GM11168 (cell line): ENCODE measurements at regions not wholly inside any gene's neighbourhood (a gene's known extent, or its start where the extent isn't known, plus 50 kb on each side); places are given as distances from the start of the nearest gene placed in this dataset.

Source experiments
- in situ Hi-C: fragments of 300-500 bp; cut with MboI; formaldehyde crosslinking; loops from one replicate; pipeline ENCODE4 v1.12.0; 2022; ENCODE audit warnings: low sequenced_read_pairs; ENCODE audit not compliant: unreplicated experiment

DNA sequence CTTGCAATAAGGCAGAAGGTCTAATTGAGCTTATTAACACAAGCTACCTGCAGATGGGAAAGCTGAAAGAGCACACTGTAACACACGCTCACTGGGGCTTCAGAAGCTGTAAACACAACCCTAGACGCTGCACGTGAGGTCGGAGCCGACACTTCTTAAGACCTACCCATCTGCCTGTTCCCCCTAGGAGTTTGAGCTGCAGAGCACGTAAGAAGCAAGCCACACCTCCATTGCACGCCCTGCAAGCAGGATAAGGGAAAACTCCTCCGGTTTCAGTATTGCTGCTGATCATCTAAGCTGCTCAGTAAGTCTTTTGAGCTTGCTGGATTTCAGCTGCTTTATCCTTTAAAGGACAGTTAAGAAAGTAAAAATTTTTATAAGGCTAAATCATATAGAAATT lies 244.0 kb upstream of the ZWINT start:
- in situ Hi-C loops = no loop called here

DNA sequence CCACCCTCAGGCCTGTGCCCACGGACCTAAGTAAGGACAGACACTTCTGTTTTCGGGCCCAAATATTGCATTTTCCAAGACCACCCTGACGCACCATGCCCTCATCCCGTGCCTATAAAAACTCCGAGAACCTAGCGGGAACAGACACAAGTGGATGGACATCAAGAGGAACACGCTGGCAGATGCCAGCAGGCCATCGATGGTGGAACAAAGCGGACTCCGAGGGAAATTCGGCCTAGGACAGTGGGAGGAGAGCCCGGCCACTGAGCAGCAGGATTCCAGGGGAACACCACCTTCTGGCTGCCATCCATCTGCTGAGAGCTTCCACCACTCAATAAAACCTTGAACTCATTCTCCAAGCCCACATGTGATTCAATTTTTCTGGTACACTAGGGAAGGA lies 243.6 kb upstream of the ZWINT start:
- in situ Hi-C loops = no loop called here

DNA sequence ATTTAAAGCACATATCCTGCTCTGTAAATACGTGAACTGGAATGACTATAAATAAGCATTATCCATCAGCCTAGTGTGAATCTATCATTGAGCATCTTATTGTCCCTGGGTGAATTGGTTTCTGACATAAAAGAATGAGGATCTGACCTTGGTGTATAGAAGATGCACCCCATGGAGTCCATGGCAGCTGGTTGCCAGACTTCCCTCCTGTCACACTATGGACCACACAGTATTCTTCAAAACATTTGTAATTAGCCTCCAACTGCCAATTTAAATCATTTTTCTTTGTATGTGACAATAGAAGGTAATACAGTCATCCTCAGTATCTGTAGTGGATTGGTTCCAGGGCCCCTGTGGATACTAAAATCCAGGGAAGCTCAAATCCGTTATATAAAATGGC lies 238.1 kb upstream of the ZWINT start:
- in situ Hi-C loops = no loop called here

GRCh38 chr10:56596257-56596656 lies 235.2 kb upstream of the ZWINT start:
- in situ Hi-C loops = no loop called here

DNA sequence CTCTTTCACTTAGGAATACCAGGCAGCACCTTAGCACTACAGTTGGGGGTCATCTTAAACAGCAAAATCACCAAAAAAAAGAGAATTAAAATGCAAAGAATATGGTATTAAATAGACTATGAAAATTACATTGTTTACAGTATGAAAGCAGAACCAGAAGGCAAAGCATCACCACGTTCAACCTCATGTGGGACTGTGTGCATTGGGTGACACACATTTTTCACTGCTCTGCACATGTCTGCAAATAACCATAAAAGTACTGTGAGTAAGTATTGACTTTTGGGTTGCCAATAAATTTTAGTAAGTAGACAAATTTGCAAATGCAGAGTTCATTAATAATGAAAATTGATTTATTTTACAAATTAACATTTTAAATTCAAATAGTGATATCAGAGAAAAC lies 232.1 kb upstream of the ZWINT start:
- in situ Hi-C loops = no loop called here

- in situ Hi-C loops = no loop called here
Measured at GRCh38 chr10:56586461-56586891, 225.4 kb upstream of the ZWINT start.

- in situ Hi-C loops = no loop called here
Measured at GRCh38 chr10:56585447-56586171, 224.6 kb upstream of the ZWINT start.

GRCh38 chr10:56583316-56583715 lies 222.3 kb upstream of the ZWINT start:
- in situ Hi-C loops = no loop called here

DNA sequence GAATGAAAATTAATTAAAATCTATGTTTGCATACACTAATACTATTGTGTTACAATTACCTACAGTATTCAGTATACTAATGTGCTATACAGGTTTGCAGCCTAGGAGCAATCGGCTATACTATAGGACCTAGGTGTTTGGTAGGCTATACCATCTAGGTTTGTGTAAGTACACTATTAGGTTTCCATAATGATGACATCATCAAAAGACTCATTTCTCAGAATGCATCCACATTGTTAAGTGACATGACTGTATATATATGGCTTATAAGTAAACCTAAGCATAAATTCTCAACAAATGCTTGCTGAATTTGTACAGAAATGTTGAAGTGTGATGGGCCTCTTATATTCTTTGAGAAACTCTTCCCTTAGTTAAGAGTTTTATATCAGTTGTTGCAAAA lies 206.5 kb upstream of the ZWINT start:
- in situ Hi-C loops = no loop called here

- in situ Hi-C loops = no loop called here
Measured at GRCh38 chr10:56561336-56561735, 200.3 kb upstream of the ZWINT start.

- in situ Hi-C loops = no loop called here
Measured at GRCh38 chr10:56551037-56551436, 190.0 kb upstream of the ZWINT start.

- in situ Hi-C loops = no loop called here
Measured at GRCh38 chr10:56547163-56547562, 186.1 kb upstream of the ZWINT start.

GRCh38 chr10:56537984-56538383 lies 176.9 kb upstream of the ZWINT start:
- in situ Hi-C loops = no loop called here

GRCh38 chr10:56522166-56522565 lies 161.1 kb upstream of the ZWINT start:
- in situ Hi-C loops = no loop called here

DNA sequence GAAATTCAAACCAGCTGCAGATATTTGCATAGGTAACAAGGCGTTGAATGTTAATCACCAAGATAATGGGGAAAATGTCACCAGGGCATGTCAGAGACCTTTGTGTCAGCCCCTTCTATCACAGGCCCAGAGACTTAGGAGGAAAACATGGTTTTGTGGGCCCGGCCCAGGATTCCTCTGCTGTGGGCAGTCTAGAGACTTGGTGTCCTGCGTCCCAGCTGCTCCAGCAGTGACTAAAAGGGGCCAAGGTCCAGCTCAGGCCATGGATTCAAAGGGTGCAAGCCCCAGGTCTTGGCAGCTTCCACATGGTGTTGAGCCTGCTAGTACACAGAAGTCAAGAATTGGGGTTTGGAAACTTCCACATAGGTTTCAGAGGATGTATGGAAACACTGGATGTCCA lies 147.5 kb upstream of the ZWINT start:
- in situ Hi-C loops = no loop called here

- in situ Hi-C loops = no loop called here
Measured at GRCh38 chr10:56507033-56507432, 146.0 kb upstream of the ZWINT start.

- in situ Hi-C loops = no loop called here
Measured at GRCh38 chr10:56505555-56505954, 144.5 kb upstream of the ZWINT start.

GRCh38 chr10:56496186-56496486 lies 135.1 kb upstream of the ZWINT start:
- in situ Hi-C loops = no loop called here

DNA sequence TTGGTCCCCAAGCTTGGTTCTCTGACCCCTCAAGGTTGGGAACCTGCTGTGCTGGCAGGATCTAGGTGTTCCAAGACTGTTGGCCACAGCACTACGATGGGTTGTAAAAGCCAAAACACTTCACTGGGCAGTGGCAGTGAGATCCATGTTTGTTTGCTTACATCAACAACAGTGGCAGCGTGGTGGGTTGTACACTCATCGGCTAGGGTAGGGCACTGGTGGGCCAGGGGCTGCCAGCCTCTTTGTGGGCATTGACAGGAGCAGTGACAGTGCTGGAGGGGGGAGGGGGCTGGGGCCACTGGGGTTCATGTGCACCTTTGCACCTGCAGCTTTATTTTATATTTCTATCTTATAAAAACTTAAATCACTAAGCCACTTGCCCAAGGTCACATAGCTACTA lies 126.7 kb upstream of the ZWINT start:
- in situ Hi-C loops = no loop called here

DNA sequence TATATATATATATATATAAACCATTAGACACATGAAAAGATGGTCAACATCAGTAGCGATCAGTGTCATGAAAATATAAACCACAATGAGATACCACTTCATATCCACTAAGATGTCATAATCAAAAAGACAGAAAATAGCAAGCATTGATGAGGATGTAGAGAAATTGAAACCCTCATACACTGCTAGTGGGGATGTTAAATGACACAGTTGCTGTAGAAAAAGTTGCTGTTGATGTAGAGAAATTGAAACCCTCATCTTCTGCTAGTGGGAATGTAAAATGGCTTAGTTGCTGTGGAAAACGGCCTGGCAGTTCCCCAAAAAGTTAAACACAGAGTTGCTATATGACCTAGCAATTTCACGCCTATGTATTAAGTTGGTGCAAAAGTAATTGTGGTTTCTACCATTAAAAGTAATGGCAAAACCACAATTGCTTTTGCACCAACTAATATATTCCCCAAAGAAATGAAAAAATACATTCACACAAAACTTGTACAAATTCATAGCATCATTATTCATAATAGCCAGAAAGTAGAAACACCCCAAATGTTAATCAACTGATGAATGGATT lies 120.5 kb upstream of the ZWINT start:
- in situ Hi-C loops = no loop called here

DNA sequence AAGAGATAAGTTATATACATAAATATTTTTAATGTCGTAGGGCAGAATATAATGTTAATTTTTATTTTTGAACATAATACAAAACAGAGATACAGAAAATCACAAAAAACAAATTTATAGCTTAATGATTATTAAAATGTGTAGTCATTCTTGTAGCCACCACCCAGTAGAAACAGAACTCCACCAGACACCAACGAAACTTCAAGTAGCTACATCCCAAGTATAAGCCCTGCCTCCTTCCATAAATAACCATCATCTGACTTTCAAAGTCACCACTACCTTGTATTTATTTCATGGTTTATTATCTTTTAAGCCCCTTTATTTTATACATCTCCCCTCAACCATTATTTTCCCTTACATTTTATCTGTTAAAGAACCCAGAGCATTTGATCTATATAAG lies 111.9 kb upstream of the ZWINT start:
- in situ Hi-C loops = no loop called here

DNA sequence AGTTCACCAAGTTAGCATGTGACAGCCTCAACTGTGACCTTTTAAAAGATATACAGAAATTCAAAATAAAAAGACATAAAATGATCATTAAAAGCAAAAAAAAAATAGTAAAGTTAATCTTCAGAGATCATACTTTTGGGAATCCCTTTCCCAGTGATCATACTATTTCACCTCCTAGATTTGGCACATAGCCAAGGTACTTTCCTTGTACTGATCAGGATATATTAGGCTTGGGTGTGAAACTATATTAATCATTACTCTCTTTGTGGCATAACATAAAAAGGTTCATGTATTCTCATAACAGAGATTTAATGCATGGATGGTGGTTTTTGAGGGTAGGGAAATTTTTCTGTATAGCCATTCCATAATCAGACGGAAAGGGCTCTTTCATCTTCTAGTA lies 109.6 kb upstream of the ZWINT start:
- in situ Hi-C loops = no loop called here
